ENCODE measurements at regions not wholly inside any gene's neighbourhood (a gene's known extent, or its start where the extent isn't known, plus 50 kb on each side); places are given as distances from the start of the nearest gene placed in this dataset.

DNA sequence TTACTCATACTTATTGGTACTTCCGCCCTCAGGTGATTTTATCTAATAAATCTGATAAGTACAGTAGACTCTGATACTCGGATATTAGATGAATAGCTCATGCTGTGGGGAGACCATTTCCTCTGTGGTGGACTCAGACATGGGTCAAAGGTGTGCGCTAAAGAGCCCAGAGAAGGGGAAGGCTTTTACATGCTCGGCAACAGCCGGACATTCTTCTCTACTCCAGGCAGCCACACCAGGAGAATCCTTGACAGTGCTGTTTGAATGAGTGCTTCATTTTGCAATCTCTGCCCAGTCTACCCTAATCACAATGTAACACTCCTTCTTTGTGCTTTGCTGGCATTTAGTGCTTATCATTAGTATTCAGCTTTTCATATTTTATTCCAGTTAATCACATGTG lies 322.2 kb upstream of the USP25 start:
- H2BK12ac ChIP-seq (ENCODE audit: insufficient read length, low read depth, low read length) = no peak overlapping the region
- H2BK20ac ChIP-seq (ENCODE audit: low read depth, low read length, poor library complexity, severe bottlenecking) = no peak overlapping the region
- H3K4me3 Mint-ChIP-seq = no peak overlapping the region
- H4K91ac ChIP-seq (ENCODE audit: insufficient read length, low read depth, low read length) = no peak overlapping the region
- H2BK120ac ChIP-seq (ENCODE audit: low read depth, low read length, poor library complexity, severe bottlenecking) = no peak overlapping the region
- H3K4me1 Mint-ChIP-seq = peaks cover 9 to 10% of the 10 kb centered on the region in 2 experiments
- H3K9me3 Mint-ChIP-seq = peaks cover 0 to 9% of the 10 kb centered on the region in 2 experiments; a peak in 3 of 5 replicates
- H3K23me2 ChIP-seq (ENCODE audit: insufficient read length, low read depth, low read length, poor library complexity, severe bottlenecking) = no peaks in the 10 kb centered on the region
- WGBS (ENCODE audit: extremely low coverage, insufficient read length, low lambda C conversion rate) = no CpG with 5 or more reads among the region's 5 CpGs
- no peak overlapping the region for H3K4me2 ChIP-seq (ENCODE audit: insufficient read depth, insufficient read length, low read length)
- no peaks in the 10 kb centered on the region for H4K20me1 ChIP-seq (ENCODE audit: control insufficient read depth, insufficient read depth, insufficient read length)
- no peak overlapping the region for H3T11ph ChIP-seq (ENCODE audit: low read length)
- DNase-seq = no peak
- no peak overlapping the region for H2AFZ ChIP-seq (ENCODE audit: low read length)
- no peaks in the 10 kb centered on the region for H3K9me3 ChIP-seq (ENCODE audit: control insufficient read depth, low read depth, low read length)
- no peak overlapping the region for H3K27ac ChIP-seq (ENCODE audit: insufficient read length, low read depth, low read length)
- H3K23ac ChIP-seq (ENCODE audit: insufficient read length, low read depth, low read length) = no peak overlapping the region
- H3K56ac ChIP-seq (ENCODE audit: insufficient read length, low read depth, low read length) = no peak overlapping the region
- H3K9ac ChIP-seq (ENCODE audit: extremely low read depth, insufficient read length, low read length) = no peak overlapping the region
- H2BK15ac ChIP-seq (ENCODE audit: low read depth, low read length) = no peak overlapping the region
- H3K27ac Mint-ChIP-seq = no peak overlapping the region
- H4K8ac ChIP-seq (replicated peaks; ENCODE audit: insufficient read length, low read depth, low read length) = no peak overlapping the region
- H3K14ac ChIP-seq (ENCODE audit: insufficient read depth, low read length) = no peak overlapping the region
- no peak overlapping the region for H2BK5ac ChIP-seq (ENCODE audit: insufficient read length, low read length)
- no peaks in the 10 kb centered on the region for H3K79me2 ChIP-seq (ENCODE audit: insufficient read depth, low read length)
- peaks cover 0 to 12% (median 5%) of the 10 kb centered on the region in 3 experiments; a peak in 5 of 7 replicates for H3K36me3 Mint-ChIP-seq (ENCODE audit: insufficient read depth in 1 of 3, low read depth in 3 of 3)
- H4K5ac ChIP-seq (ENCODE audit: insufficient read length, low read depth, low read length) = no peak overlapping the region
- no peaks in the 10 kb centered on the region for H3K4me1 ChIP-seq (ENCODE audit: insufficient read depth, low read length)
- H3K27me3 ChIP-seq (ENCODE audit: insufficient read depth, low read length) = no peaks in the 10 kb centered on the region
- TF ChIP-seq, protein P1, sequence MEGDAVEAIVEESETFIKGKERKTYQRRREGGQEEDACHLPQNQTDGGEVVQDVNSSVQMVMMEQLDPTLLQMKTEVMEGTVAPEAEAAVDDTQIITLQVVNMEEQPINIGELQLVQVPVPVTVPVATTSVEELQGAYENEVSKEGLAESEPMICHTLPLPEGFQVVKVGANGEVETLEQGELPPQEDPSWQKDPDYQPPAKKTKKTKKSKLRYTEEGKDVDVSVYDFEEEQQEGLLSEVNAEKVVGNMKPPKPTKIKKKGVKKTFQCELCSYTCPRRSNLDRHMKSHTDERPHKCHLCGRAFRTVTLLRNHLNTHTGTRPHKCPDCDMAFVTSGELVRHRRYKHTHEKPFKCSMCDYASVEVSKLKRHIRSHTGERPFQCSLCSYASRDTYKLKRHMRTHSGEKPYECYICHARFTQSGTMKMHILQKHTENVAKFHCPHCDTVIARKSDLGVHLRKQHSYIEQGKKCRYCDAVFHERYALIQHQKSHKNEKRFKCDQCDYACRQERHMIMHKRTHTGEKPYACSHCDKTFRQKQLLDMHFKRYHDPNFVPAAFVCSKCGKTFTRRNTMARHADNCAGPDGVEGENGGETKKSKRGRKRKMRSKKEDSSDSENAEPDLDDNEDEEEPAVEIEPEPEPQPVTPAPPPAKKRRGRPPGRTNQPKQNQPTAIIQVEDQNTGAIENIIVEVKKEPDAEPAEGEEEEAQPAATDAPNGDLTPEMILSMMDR (conservative IDR thresholded peaks at IDR 0.05) = no peak
- H3K4ac ChIP-seq (ENCODE audit: low read depth, low read length) = no peak overlapping the region
- no peak overlapping the region for H2AK5ac ChIP-seq (ENCODE audit: insufficient read length, low read length)
- no peaks in the 10 kb centered on the region for H3K79me1 ChIP-seq (ENCODE audit: insufficient read depth, low read depth, low read length, poor library complexity, severe bottlenecking)
- H3K27me3 Mint-ChIP-seq (ENCODE audit: low read depth) = no peaks in the 10 kb centered on the region; the same call in none of the 2 replicates
- no peak overlapping the region for H3K18ac ChIP-seq (ENCODE audit: insufficient read length, low read depth, low read length)
